Small intestine (tissue), 7 donors: ENCODE measurements at regions not wholly inside any gene's neighbourhood (a gene's known extent, or its start where the extent isn't known, plus 50 kb on each side); places are given as distances from the start of the nearest gene placed in this dataset.

Experiments
- DNase-seq, 2 donors: peaks; one replicate each; pipeline versions ENCODE4 v3.0.0 to v3.0.0-alpha.2; 2013
- FAIRE-seq: peaks from 2 replicates; lab custom pipeline; 2012; peaks lifted over from hg19 to GRCh38; lab: Jason Lieb, UNC
- H3K27ac ChIP-seq, 3 donors: one replicate each; pipeline ENCODE4 v1.5.1; 2013; ENCODE audit warnings: low read length in 2 of 3, mild to moderate bottlenecking in 2 of 3, control low read depth in 1 of 3, inconsistent platforms in 1 of 3, low read depth in 1 of 3, moderate library complexity in 1 of 3
- H3K27me3 ChIP-seq, 3 donors: one replicate each; pipeline ENCODE4 v1.6.1; 2013; ENCODE audit warnings: low read length in 3 of 3, inconsistent platforms in 1 of 3; ENCODE audit not compliant: control insufficient read depth in 3 of 3, insufficient read depth in 3 of 3
- H3K36me3 ChIP-seq, 3 donors: one replicate each; pipeline ENCODE4 v1.6.1; 2013; ENCODE audit warnings: low read length in 3 of 3, inconsistent platforms in 1 of 3, low read depth in 1 of 3, mild to moderate bottlenecking in 1 of 3, moderate library complexity in 1 of 3; ENCODE audit not compliant: control insufficient read depth in 3 of 3, insufficient read depth in 2 of 3
- H3K4me1 ChIP-seq, 3 donors: one replicate each; pipeline ENCODE4 v1.6.1; 2013; ENCODE audit warnings: low read length in 2 of 3, inconsistent platforms in 1 of 3, low read depth in 1 of 3, mild to moderate bottlenecking in 1 of 3, moderate library complexity in 1 of 3; ENCODE audit not compliant: control insufficient read depth in 3 of 3, insufficient read depth in 2 of 3
- H3K4me3 ChIP-seq, 3 donors: one replicate each; pipeline ENCODE4 v1.5.1; 2013; ENCODE audit warnings: low read length in 3 of 3, control low read depth in 1 of 3, inconsistent platforms in 1 of 3, low read depth in 1 of 3, mild to moderate bottlenecking in 1 of 3, moderate library complexity in 1 of 3
- H3K9me3 ChIP-seq, 2 donors: one replicate each; pipeline ENCODE4 v1.6.1; 2013; ENCODE audit warnings: low read depth in 1 of 2, low read length in 1 of 2; ENCODE audit not compliant: control insufficient read depth in 2 of 2, insufficient read depth in 1 of 2
- WGBS, 3 donors: extraction: QIAGEN DNeasy Blood & Tissue Kit; methylation state at CpG; one replicate each; pipeline ENCODE4 v1.1.7; 2013; 5-methylcytosine and 5-hydroxymethylcytosine counted together
- donor health status: healthy with polysubstance abuse.
- donor health status: control.
- donor health status: control.
- donor health status: Bipolar disorder and iron deficiency.
- donor health status: healthy.

- H3K4me1 ChIP-seq: no peaks in the 10 kb centered on the region
- FAIRE-seq (no peak), DNase-seq (no peak)
- WGBS, 3 donors: 86 to 88% (median 86%) methylated on average over 5 of the region's 5 CpGs
- no peaks in the 10 kb centered on the region for H3K36me3 ChIP-seq
- no peaks in the 10 kb centered on the region for H3K9me3 ChIP-seq
- peaks cover 0 to 5% (median 0%) of the 10 kb centered on the region in 3 donors for H3K27me3 ChIP-seq
- no peak overlapping the region for H3K27ac ChIP-seq
- no peak overlapping the region for H3K4me3 ChIP-seq
Measured at GRCh38 chr10:84039957-84040356, 99.4 kb upstream of the GHITM start.

GRCh38 chr10:84047258-84048010 lies 91.9 kb upstream of the GHITM start:
- no peak for FAIRE-seq
- no peaks in the 10 kb centered on the region for H3K4me1 ChIP-seq

GRCh38 chr10:84049645-84050011 lies 89.7 kb upstream of the GHITM start:
- DNase-seq (no peak), FAIRE-seq (no peak)
- H3K36me3 ChIP-seq: no peaks in the 10 kb centered on the region
- no peak overlapping the region for H3K27ac ChIP-seq
- H3K4me3 ChIP-seq: no peak overlapping the region
- H3K27me3 ChIP-seq: peaks cover 0 to 1% (median 0%) of the 10 kb centered on the region in 3 donors
- no peaks in the 10 kb centered on the region for H3K4me1 ChIP-seq
- peaks cover 0 to 3% of the 10 kb centered on the region in 2 donors for H3K9me3 ChIP-seq

More at GRCh38 chr10:84047258-84048010, 91.9 kb upstream of the GHITM start:
- 64 to 75% (median 72%) methylated on average over 3 of the region's 3 CpGs for whole genome bisulfite sequencing, 3 donors
- H3K27ac ChIP-seq: no peak overlapping the region
- no peaks in the 10 kb centered on the region for H3K36me3 ChIP-seq
- peaks cover 0 to 3% (median 0%) of the 10 kb centered on the region in 3 donors for H3K27me3 ChIP-seq
- H3K9me3 ChIP-seq: peaks cover 0 to 3% of the 10 kb centered on the region in 2 donors
- DNase-seq: no peak
- no peak overlapping the region for H3K4me3 ChIP-seq

- H3K27ac ChIP-seq: no peak overlapping the region
- H3K36me3 ChIP-seq: no peaks in the 10 kb centered on the region
- DNase-seq (no peak), FAIRE-seq (no peak)
- H3K9me3 ChIP-seq: peaks cover 0 to 7% of the 10 kb centered on the region in 2 donors
- no peaks in the 10 kb centered on the region for H3K4me1 ChIP-seq
- no peak overlapping the region for H3K4me3 ChIP-seq
- no peaks in the 10 kb centered on the region for H3K27me3 ChIP-seq
- WGBS, 3 donors: 88 to 97% (median 91%) methylated on average over 5 of the region's 5 CpGs
Measured at GRCh38 chr10:84053626-84054025, 85.7 kb upstream of the GHITM start.

GRCh38 chr10:84054743-84055142 lies 84.6 kb upstream of the GHITM start:
- Histone ChIP-seq H3K4me1 (no peaks in the 10 kb centered on the region), H3K4me3 (no peak overlapping the region), H3K27me3 (no peaks in the 10 kb centered on the region), H3K27ac (no peak overlapping the region), H3K9me3 (peaks cover 0 to 7% of the 10 kb centered on the region in 2 donors), H3K36me3 (no peaks in the 10 kb centered on the region)
- FAIRE-seq (no peak), DNase-seq (no peak)
- WGBS, 3 donors: 74 to 82% (median 77%) methylated on average over 3 of the region's 3 CpGs

GRCh38 chr10:84059526-84059925 lies 79.8 kb upstream of the GHITM start:
- Histone ChIP-seq H3K9me3 (peaks cover 0 to 4% of the 10 kb centered on the region in 2 donors), H3K27me3 (no peaks in the 10 kb centered on the region), H3K4me1 (no peaks in the 10 kb centered on the region), H3K4me3 (no peak overlapping the region), H3K27ac (no peak overlapping the region), H3K36me3 (no peaks in the 10 kb centered on the region)
- FAIRE-seq (no peak), DNase-seq (no peak)
- WGBS, 3 donors: 69 to 79% (median 71%) methylated on average over 3 of the region's 3 CpGs

GRCh38 chr10:84063440-84063839 lies 75.9 kb upstream of the GHITM start:
- no peaks in the 10 kb centered on the region for H3K27me3 ChIP-seq
- DNase-seq: no peak
- no peaks in the 10 kb centered on the region for H3K9me3 ChIP-seq
- FAIRE-seq: no peak
- no peak overlapping the region for H3K4me3 ChIP-seq
- no peak overlapping the region for H3K27ac ChIP-seq
- H3K4me1 ChIP-seq: no peaks in the 10 kb centered on the region
- H3K36me3 ChIP-seq: no peaks in the 10 kb centered on the region

GRCh38 chr10:84065804-84066601 lies 73.3 kb upstream of the GHITM start:
- H3K4me3 ChIP-seq: no peak overlapping the region
- H3K27me3 ChIP-seq: no peaks in the 10 kb centered on the region
- H3K9me3 ChIP-seq: no peaks in the 10 kb centered on the region
- FAIRE-seq (no peak), DNase-seq (no peak)
- 60 to 77% (median 71%) methylated on average over 8 of the region's 8 CpGs for WGBS, 3 donors
- H3K27ac ChIP-seq: no peak overlapping the region
- no peaks in the 10 kb centered on the region for H3K36me3 ChIP-seq
- H3K4me1 ChIP-seq: no peaks in the 10 kb centered on the region
